ENCODE measurements at regions not wholly inside any gene's neighbourhood (a gene's known extent, or its start where the extent isn't known, plus 50 kb on each side); places are given as distances from the start of the nearest gene placed in this dataset.
"Not testable (repeated sequence)": the region's sequence is repeated elsewhere in the genome, so short reads cannot be mapped to it uniquely, and the experiment has no call there.

GRCh38 chr5:135158314-135158697, 124.3 kb upstream of the PITX1 start:
- DNase-seq (ENCODE audit: low read depth) = no peak

DNA sequence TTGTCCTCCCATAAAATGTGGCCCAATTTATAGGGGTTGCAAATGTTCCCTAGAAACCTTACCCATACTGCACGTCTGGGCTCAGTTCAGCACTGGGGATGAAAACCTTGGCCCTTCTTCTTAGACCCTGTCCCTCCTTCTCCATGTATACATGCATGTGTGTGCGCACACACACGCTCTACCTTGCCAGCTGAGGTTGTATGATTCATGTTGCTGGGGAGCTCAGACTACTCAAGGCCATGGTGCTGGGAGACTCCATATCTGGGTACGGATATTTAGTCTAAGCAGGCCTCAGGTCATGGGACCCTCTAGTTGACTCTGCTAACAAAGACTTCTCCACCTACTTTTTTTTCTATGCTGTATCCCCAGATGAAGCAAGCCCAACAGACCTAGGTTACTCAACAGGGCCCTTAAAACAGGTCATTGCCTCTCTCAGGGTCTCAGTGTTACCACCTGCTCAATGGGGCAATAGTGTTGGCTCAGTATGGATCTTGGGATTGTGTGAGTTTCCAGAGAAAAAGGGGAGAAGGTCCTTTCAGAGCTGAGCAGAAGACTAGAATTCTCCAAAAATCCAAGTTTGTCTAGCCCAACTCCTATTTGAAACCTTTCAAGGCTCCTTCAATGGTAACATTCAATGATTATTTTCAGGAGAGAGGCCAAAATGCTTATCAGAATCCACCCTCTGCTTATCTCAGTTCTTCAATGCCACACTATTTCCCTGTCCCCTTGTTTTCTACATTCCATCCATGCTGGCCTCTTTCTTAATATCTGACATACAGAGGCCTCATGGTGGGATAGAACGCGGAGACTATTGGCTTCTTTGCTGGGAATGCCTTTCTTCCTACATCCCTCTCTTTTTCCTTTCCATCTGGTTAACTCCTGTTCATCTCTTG, 123.6 kb upstream of the PITX1 start:
- DNase-seq (ENCODE audit: low read depth) = no peak

GRCh38 chr5:135156715-135157404, 122.8 kb upstream of the PITX1 start:
- no peak for DNase-seq (ENCODE audit: low read depth)

DNA sequence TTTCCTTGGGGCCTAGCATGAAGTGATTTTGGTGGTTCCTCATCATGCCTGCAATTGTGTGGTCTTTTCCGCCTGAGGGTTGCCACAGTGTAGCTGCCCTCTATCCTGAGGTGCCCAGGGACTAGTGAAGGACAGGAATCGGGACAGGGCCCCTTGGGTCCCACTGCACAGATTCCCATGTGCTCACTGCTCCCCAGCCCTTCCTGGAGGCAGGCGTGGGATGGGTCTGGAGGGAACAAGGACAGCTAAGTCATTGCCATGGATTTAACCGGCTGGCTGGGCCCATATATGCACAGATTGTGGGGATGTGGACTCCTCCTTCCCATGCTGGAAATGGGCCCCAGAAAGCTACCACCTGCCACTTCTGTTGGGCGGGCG, 122.3 kb upstream of the PITX1 start:
- no peak for DNase-seq (ENCODE audit: low read depth)

GRCh38 chr5:135155616-135156214, 121.7 kb upstream of the PITX1 start:
- no peak for DNase-seq (ENCODE audit: low read depth)

- DNase-seq (ENCODE audit: low read depth) = no peak
These were observed 120.9 kb upstream of the PITX1 start for GRCh38 chr5:135154961-135155360.

GRCh38 chr5:135154197-135154596, 120.2 kb upstream of the PITX1 start:
- DNase-seq (ENCODE audit: low read depth) = no peak

DNA sequence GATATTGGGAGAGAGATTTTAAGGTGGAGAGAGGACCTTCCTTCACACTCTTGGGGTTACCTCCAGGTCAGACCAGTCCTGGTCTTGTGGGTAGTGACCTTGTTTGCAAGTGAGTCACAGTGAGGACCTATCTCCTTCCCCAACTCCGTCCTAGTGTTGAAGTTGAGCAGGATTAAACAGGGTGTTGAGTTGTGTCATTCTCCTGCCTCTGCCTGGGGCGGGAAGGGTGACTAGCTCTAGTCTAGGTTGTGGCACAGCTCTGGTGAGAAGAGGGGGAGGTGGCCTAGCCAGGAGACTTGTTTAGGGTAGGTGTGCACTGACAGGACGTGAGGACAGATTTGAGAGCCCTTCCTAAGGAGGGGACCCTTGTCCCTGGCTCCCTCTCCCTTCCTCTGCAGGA, 119.6 kb upstream of the PITX1 start:
- no peak for DNase-seq (ENCODE audit: low read depth)

- no peak for DNase-seq (ENCODE audit: low read depth)
These were observed 119.2 kb upstream of the PITX1 start for GRCh38 chr5:135153259-135153658.

DNA sequence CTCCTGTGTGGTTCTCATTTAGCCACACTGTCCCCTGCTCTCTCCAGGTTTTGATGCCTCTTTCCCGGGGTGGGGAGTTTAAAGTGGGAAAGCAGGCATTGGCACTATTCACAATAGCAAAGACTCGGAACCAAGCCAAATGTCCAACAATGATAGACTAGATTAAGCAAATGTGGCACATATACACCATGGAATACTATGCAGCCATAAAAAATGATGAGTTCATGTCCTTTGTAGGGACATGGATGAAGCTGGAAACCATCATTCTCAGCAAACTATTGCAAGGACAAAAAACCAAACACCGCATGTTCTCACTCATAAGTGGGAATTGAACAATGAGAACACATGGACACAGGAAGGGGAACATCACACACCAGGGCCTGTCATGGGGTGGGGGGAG, 117.6 kb upstream of the PITX1 start:
- not testable (repeated sequence) for DNase-seq (ENCODE audit: low read depth)

DNA sequence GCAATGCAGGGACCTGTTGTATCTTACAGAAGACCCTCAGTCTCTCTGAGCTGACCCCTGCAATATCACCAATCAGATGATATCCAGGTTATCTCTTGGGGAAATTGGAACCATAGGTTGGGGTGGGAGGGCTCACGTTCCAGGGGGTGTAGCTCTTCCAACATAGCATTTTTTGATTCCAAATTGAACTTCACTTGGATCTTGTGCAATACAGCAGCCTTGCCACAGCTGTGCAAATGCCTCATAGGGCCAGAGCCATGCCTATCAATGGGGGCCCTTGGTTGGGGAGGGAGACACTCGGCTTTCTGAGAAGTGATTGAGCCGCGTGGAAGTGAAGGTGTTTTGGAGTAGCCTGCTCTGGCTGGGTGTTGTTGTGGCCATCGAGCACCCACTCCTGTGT, 117.2 kb upstream of the PITX1 start:
- no peak for DNase-seq (ENCODE audit: low read depth)

GRCh38 chr5:135150767-135151166, 116.7 kb upstream of the PITX1 start:
- no peak for DNase-seq (ENCODE audit: low read depth)

- no peak for DNase-seq (ENCODE audit: low read depth)
These were observed 116.1 kb upstream of the PITX1 start for GRCh38 chr5:135149956-135150723.

GRCh38 chr5:135149229-135149955, 115.4 kb upstream of the PITX1 start:
- DNase-seq (ENCODE audit: low read depth) = no peak

DNA sequence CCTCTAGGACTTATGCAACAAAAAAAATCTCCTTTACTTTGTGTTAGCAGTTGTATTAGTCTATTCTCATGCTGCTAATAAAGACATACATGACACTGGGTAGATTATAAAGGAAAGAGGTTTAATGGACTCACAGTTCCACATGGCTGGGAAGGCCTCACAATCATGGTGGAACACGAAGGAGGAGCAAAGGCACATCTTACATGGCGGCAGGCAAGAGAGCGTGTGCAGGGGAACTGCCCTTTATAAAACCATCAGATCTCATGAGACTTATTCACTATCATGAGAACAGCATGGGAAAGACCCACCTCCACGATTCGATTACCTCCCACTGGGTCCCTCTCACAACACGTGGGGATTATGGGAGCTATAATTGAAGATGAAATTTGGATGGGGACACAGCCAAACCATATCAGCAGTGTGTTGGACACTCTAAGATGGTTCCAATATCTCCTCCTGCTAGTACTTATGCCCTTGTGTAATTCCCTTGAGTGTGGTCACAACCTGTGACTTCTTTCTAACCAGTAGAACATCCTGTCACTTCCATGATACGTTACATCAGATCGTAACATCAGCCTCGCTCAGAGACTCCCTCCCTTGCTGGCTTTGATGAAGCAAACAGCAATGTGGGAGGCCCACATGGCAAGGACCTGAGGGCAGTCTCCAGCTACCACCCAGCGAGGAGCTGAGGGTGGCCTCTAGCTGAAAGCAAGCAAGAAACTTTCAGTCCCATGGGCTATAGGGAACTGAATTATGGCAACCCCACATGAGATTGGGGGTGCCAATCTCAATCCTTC, 113.5 kb upstream of the PITX1 start:
- no peak for DNase-seq (ENCODE audit: low read depth)

DNA sequence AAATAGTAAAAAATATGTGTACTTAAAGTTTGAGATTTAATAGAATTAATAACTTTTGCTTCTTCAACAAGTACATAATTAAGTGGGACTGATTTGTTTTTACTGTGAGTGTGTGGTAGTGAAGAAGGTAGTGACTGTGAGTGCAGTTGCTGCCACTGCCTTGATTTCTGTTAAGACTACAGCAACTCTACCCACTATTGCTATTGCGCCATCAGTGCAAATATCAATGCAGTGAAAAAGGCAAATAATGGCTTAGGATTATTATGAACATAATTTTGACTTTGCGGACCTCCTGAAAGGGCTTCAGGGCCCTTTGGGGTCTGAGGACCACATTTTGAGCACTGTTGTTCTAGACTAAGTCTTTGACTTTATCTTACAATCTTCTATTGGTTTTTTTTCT, 112.0 kb upstream of the PITX1 start:
- DNase-seq (ENCODE audit: low read depth) = no peak

DNA sequence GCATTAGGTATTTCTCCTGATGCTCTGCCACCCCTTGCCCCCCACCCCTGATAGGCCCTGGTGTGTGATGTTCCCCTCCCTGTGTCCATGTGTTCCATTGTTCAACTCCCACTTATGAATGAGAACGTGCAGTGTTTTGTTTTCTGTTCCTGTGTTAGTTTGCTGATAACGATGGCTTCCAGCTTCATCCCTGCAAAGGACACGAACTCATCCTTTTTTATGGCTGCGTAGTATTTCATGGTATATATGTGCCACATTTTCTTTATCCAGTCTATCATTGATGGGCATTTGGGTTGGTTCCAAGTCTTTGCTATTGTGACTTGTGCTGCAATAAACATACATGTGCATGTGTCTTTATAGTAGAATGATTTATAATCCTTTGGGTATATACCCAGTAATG, 109.7 kb upstream of the PITX1 start:
- DNase-seq (ENCODE audit: low read depth) = not testable (repeated sequence)

- peak; percentile 47 for DNase-seq (ENCODE audit: low read depth)
These were observed 107.6 kb upstream of the PITX1 start for GRCh38 chr5:135141303-135142268.

All from LHCN-M2 (cell line).